ENCODE measurements at regions not wholly inside any gene's neighbourhood (a gene's known extent, or its start where the extent isn't known, plus 50 kb on each side); places are given as distances from the start of the nearest gene placed in this dataset.

DNA sequence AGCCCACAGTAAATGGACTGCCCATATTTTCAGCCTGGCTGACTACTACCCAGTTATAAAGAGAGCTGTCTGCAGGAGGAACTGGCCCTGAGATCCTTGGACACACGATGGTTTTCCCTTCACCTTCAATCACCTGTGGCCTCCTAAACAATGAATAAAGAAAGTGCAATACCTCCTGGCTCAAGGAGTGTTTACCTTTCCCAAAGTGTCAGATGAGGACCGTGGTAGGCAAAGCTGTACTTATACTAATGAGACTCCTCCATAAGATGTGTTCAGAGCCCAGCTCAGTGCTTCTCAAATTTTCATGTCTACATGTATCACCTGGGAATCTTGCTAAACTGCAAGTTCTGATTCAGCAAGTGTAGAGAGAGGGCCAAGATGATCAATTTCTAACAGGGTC lies 284.5 kb upstream of the VLDLR start:
- TF ChIP-seq, protein P1, sequence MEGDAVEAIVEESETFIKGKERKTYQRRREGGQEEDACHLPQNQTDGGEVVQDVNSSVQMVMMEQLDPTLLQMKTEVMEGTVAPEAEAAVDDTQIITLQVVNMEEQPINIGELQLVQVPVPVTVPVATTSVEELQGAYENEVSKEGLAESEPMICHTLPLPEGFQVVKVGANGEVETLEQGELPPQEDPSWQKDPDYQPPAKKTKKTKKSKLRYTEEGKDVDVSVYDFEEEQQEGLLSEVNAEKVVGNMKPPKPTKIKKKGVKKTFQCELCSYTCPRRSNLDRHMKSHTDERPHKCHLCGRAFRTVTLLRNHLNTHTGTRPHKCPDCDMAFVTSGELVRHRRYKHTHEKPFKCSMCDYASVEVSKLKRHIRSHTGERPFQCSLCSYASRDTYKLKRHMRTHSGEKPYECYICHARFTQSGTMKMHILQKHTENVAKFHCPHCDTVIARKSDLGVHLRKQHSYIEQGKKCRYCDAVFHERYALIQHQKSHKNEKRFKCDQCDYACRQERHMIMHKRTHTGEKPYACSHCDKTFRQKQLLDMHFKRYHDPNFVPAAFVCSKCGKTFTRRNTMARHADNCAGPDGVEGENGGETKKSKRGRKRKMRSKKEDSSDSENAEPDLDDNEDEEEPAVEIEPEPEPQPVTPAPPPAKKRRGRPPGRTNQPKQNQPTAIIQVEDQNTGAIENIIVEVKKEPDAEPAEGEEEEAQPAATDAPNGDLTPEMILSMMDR (IDR thresholded peaks at IDR 0.05): no peak
- no peak for TF ChIP-seq POLR2A (IDR thresholded peaks at IDR 0.05)
- no peak for TF ChIP-seq EP300 (IDR thresholded peaks at IDR 0.05; ENCODE audit: low read depth)
- TF ChIP-seq POLR2AphosphoS5 (IDR thresholded peaks at IDR 0.05): no peak

Data from transverse colon (tissue), 4 donors.